Testis (tissue), 2 donors: ENCODE measurements at regions not wholly inside any gene's neighbourhood (a gene's known extent, or its start where the extent isn't known, plus 50 kb on each side); places are given as distances from the start of the nearest gene placed in this dataset.

Experiments used
- CTCF ChIP-seq, 3 experiments: fragments of 450-650 bp in 2 of 3; fragments of 200-600 bp in 1 of 3; sonication (generic) in 1 of 3; IDR thresholded peaks; one replicate each; pipeline ENCODE4 v1.5.1; 2016 to 2019; ENCODE audit warnings: antibody characterized with exemption in 3 of 3, mild to moderate bottlenecking in 2 of 3, moderate library complexity in 1 of 3
- POLR2A ChIP-seq: fragments of 450-650 bp; IDR thresholded peaks from one replicate; pipeline ENCODE4 v1.6.1; 2017; ENCODE audit warnings: antibody characterized with exemption, mild to moderate bottlenecking, moderate library complexity

GRCh38 chr13:44306371-44307192 lies 67.0 kb upstream of the SERP2 start:
- TF ChIP-seq CTCF (IDR thresholded peaks at IDR 0.05) (no peak), POLR2A (no peak)
